ENCODE measurements at regions not wholly inside any gene's neighbourhood (a gene's known extent, or its start where the extent isn't known, plus 50 kb on each side); places are given as distances from the start of the nearest gene placed in this dataset.

- H3K4me3 ChIP-seq (ENCODE audit: control insufficient read depth in 2 of 3, extremely low read depth in 1 of 3, insufficient read depth in 2 of 3, low read depth in 1 of 3, low read length in 3 of 3): no peak overlapping the region
- H3K9me1 ChIP-seq (ENCODE audit: control insufficient read depth, extremely low read depth, insufficient read depth, low read length): no peaks in the 10 kb centered on the region
- dilution Hi-C loops (cut with MboI; ENCODE audit: extremely low pct_ligation_motif_present, low sequenced_read_pairs): no loop called here
- no peaks in the 10 kb centered on the region for H4K20me1 ChIP-seq (ENCODE audit: control insufficient read depth, extremely low read depth, insufficient read depth, low read length)
- H2AFZ ChIP-seq (ENCODE audit: control insufficient read depth, low read length): no peak overlapping the region
- TF ChIP-seq CTCF (optimal IDR thresholded peaks at IDR 0.05 in 1 of 3, IDR thresholded peaks at IDR 0.05 in 1 of 3, conservative IDR thresholded peaks at IDR 0.05 in 1 of 3; ENCODE audit: extremely low read depth in 1 of 3, insufficient read depth in 2 of 3, low read length in 3 of 3): no peak
- TF ChIP-seq EZH2 (IDR thresholded peaks at IDR 0.05; ENCODE audit: low read length): no peak
- no peak overlapping the region for H3K27ac ChIP-seq (ENCODE audit: control insufficient read depth, insufficient read depth, low read length)
- DNase-seq (ENCODE audit: low read depth, low spot score) (no peak), FAIRE-seq (no peak)
- no peaks in the 10 kb centered on the region for H3K79me2 ChIP-seq (ENCODE audit: control insufficient read depth, insufficient read depth, low read length)
- H3K9ac ChIP-seq (ENCODE audit: control insufficient read depth, extremely low read depth, insufficient read depth, low read length): no peak overlapping the region
- no peaks in the 10 kb centered on the region for H3K4me1 ChIP-seq (ENCODE audit: control insufficient read depth, extremely low read depth, insufficient read depth, low read length)
- no peaks in the 10 kb centered on the region for H3K36me3 ChIP-seq (ENCODE audit: control insufficient read depth in 2 of 2, extremely low read depth in 1 of 2, insufficient read depth in 2 of 2, low read length in 2 of 2)
- no peaks in the 10 kb centered on the region for H3K27me3 ChIP-seq (ENCODE audit: control insufficient read depth, extremely low read depth, insufficient read depth, low read length)
- H3K4me2 ChIP-seq (ENCODE audit: control insufficient read depth, extremely low read depth, insufficient read depth, low read depth, low read length): no peak overlapping the region
- H3K9me3 ChIP-seq (ENCODE audit: control insufficient read depth, low read depth, low read length): peaks cover 4% of the 10 kb centered on the region
Observed at GRCh38 chr4:52256522-52256921, 205.4 kb downstream of the SPATA18 start.

- H3K27ac ChIP-seq (ENCODE audit: control insufficient read depth, insufficient read depth, low read length): no peak overlapping the region
- dilution Hi-C loops (cut with MboI; ENCODE audit: extremely low pct_ligation_motif_present, low sequenced_read_pairs): no loop called here
- no peaks in the 10 kb centered on the region for H3K27me3 ChIP-seq (ENCODE audit: control insufficient read depth, extremely low read depth, insufficient read depth, low read length)
- no peak overlapping the region for H2AFZ ChIP-seq (ENCODE audit: control insufficient read depth, low read length)
- no peak overlapping the region for H3K9ac ChIP-seq (ENCODE audit: control insufficient read depth, extremely low read depth, insufficient read depth, low read length)
- H3K4me2 ChIP-seq (ENCODE audit: control insufficient read depth, extremely low read depth, insufficient read depth, low read depth, low read length): no peak overlapping the region
- H3K4me3 ChIP-seq (ENCODE audit: control insufficient read depth in 2 of 3, extremely low read depth in 1 of 3, insufficient read depth in 2 of 3, low read depth in 1 of 3, low read length in 3 of 3): no peak overlapping the region
- no peaks in the 10 kb centered on the region for H3K4me1 ChIP-seq (ENCODE audit: control insufficient read depth, extremely low read depth, insufficient read depth, low read length)
- DNase-seq (ENCODE audit: low read depth, low spot score): no peak
- H3K36me3 ChIP-seq (ENCODE audit: control insufficient read depth in 2 of 2, extremely low read depth in 1 of 2, insufficient read depth in 2 of 2, low read length in 2 of 2): no peaks in the 10 kb centered on the region
- no peak for TF ChIP-seq EZH2 (IDR thresholded peaks at IDR 0.05; ENCODE audit: low read length)
- TF ChIP-seq CTCF (optimal IDR thresholded peaks at IDR 0.05 in 1 of 3, IDR thresholded peaks at IDR 0.05 in 1 of 3, conservative IDR thresholded peaks at IDR 0.05 in 1 of 3; ENCODE audit: extremely low read depth in 1 of 3, insufficient read depth in 2 of 3, low read length in 3 of 3): no peak
- FAIRE-seq: no peak
- no peaks in the 10 kb centered on the region for H4K20me1 ChIP-seq (ENCODE audit: control insufficient read depth, extremely low read depth, insufficient read depth, low read length)
- H3K79me2 ChIP-seq (ENCODE audit: control insufficient read depth, insufficient read depth, low read length): no peaks in the 10 kb centered on the region
- no peaks in the 10 kb centered on the region for H3K9me1 ChIP-seq (ENCODE audit: control insufficient read depth, extremely low read depth, insufficient read depth, low read length)
- no peaks in the 10 kb centered on the region for H3K9me3 ChIP-seq (ENCODE audit: control insufficient read depth, low read depth, low read length)
Observed at GRCh38 chr4:52259978-52260377, 208.9 kb downstream of the SPATA18 start.
